Uterus (tissue), 2 donors: ENCODE measurements at regions not wholly inside any gene's neighbourhood (a gene's known extent, or its start where the extent isn't known, plus 50 kb on each side); places are given as distances from the start of the nearest gene placed in this dataset.

ENCODE experiments used
- POLR2A ChIP-seq, 2 donors: fragments of 450-650 bp; IDR thresholded peaks; one replicate each; pipeline ENCODE4 v1.6.1; 2016; ENCODE audit warnings: antibody characterized with exemption in 2 of 2, mild to moderate bottlenecking in 1 of 2, moderate library complexity in 1 of 2
- TF ChIP-seq, protein P1 (sequence below), 4 experiments: fragments of 200-600 bp in 2 of 4; fragments of 450-650 bp in 2 of 4; sonication (generic) in 2 of 4; IDR thresholded peaks; one replicate each; pipeline ENCODE4 v1.5.1; 2016 to 2019; ENCODE audit warnings: antibody characterized with exemption in 4 of 4, mild to moderate bottlenecking in 2 of 4, moderate library complexity in 1 of 4

- no peak for TF ChIP-seq POLR2A (IDR thresholded peaks at IDR 0.05)
- TF ChIP-seq, protein P1, sequence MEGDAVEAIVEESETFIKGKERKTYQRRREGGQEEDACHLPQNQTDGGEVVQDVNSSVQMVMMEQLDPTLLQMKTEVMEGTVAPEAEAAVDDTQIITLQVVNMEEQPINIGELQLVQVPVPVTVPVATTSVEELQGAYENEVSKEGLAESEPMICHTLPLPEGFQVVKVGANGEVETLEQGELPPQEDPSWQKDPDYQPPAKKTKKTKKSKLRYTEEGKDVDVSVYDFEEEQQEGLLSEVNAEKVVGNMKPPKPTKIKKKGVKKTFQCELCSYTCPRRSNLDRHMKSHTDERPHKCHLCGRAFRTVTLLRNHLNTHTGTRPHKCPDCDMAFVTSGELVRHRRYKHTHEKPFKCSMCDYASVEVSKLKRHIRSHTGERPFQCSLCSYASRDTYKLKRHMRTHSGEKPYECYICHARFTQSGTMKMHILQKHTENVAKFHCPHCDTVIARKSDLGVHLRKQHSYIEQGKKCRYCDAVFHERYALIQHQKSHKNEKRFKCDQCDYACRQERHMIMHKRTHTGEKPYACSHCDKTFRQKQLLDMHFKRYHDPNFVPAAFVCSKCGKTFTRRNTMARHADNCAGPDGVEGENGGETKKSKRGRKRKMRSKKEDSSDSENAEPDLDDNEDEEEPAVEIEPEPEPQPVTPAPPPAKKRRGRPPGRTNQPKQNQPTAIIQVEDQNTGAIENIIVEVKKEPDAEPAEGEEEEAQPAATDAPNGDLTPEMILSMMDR (IDR thresholded peaks at IDR 0.05): no peak
Measured at GRCh38 chr10:17506390-17506789, 52.0 kb upstream of the ST8SIA6 start.
